HG03439 (cell line): ENCODE measurements at regions not wholly inside any gene's neighbourhood (a gene's known extent, or its start where the extent isn't known, plus 50 kb on each side); places are given as distances from the start of the nearest gene placed in this dataset.
"Not testable (repeated sequence)": the region's sequence is repeated elsewhere in the genome, so short reads cannot be mapped to it uniquely, and the experiment has no call there.

ENCODE experiments used
- ATAC-seq: cut with Tn5 transposase; IDR thresholded peaks from one replicate; pipeline ENCODE4 v1.9.1; 2021; ENCODE audit warnings: mild to moderate bottlenecking, moderate library complexity; ENCODE audit not compliant: unreplicated experiment

GRCh38 chr6:51120016-51120415 lies 301.3 kb downstream of the TFAP2B start:
- ATAC-seq: no peak

GRCh38 chr6:51121380-51121976 lies 302.8 kb downstream of the TFAP2B start:
- not testable (repeated sequence) for ATAC-seq

GRCh38 chr6:51129043-51129442 lies 310.4 kb downstream of the TFAP2B start:
- no peak for ATAC-seq

- no peak for ATAC-seq
These were observed 319.1 kb downstream of the TFAP2B start for GRCh38 chr6:51137777-51138176.

DNA sequence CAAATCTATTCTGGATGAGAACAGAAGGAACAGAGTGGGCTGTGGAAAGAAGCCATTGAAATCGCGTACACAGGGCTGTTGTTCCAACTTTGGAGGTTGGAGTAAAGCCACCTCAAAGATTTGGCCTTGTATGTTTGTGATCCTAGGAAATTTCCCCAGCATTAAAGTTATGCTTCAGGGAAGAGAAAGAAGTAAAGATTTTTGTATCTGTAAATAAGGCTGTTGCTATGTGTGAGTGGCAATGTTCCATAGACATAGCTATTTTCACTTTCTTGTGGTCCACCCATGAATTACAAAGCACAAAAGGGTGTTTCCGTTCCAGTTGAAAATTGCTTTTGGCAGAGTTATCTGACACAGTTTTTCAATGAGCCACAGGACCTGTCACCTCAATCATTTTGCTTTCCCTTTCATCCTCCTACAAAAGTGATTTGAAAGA lies 321.3 kb downstream of the TFAP2B start:
- no peak for ATAC-seq

DNA sequence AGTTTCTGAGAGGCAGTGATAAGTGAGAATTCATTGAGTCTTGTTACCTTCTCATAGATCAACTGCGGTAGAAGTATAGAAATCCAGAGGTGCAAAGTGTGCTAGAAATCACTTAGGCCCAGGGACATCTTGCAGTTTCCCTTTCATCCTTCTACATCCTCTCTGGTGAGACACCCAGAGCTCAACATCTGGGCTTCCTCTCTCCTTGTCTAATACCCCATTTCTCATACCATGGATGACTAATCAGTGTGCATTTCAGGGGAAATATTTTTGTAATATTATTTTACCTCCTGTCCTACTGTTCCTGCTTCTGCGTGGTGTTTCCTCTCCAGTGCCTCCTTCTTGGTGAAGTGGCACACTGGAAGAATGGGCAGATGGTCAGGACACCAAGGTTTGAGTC lies 322.4 kb downstream of the TFAP2B start:
- ATAC-seq: no peak

DNA sequence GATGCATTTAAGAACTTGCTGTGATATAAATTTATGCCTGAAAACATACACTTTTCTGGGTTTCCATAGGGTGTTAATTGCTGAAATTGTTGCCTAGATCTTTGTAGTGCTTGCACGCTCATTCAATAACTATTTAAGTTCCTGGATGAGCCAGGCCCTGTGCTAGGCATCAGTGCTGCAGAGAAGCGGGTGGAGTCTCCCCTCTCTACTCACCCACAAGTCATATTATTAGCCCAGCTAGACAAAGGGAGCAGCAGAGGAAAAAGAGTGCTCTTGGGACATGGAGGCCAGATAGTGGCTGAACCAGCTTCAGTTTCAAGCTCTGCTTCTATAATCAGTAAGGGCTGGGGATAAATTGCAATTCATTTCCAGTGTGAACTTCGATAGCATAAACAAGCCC lies 329.1 kb downstream of the TFAP2B start:
- ATAC-seq: no peak

GRCh38 chr6:51152594-51152993 lies 333.9 kb downstream of the TFAP2B start:
- no peak for ATAC-seq

DNA sequence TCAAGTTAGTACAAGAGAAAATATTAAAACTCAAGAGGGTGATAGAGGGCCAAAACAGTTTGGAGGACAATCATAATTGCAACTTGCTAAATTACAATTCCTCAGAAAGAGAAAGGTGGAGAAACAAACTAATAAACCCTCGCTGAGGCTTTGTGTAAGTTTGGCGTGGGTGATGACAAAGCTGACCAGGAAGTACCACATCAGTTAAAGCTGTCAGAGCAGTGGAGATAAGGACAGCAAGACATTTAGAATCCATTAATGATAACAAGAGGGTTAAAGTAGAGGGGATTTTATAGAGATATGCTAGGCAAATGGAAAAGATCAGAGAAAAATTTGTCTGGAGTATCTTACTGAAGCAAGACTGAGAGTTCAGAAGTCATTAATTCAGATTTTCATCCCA lies 334.4 kb downstream of the TFAP2B start:
- no peak for ATAC-seq

- ATAC-seq: not testable (repeated sequence)
These were observed 336.3 kb downstream of the TFAP2B start for GRCh38 chr6:51154925-51155324.

- not testable (repeated sequence) for ATAC-seq
These were observed 340.6 kb downstream of the TFAP2B start for GRCh38 chr6:51159260-51159659.

DNA sequence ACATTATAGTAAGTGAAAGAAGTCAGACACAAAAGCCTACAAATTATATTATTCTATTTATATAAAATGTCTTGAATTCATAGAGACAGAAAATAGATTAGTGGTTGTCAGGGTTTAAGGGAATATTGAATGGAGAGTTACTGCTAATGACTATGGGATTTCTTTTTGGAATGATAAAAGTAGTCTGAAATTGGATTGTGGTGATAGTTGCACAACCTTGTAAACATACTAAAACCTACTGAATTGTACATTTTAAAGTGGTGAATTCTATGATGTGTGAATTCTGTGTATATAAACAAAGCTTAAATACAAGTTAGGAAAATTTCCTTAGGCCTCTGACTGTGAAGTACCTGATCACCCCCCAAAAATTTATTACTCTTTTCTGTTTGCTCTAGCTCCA lies 343.1 kb downstream of the TFAP2B start:
- ATAC-seq: no peak

DNA sequence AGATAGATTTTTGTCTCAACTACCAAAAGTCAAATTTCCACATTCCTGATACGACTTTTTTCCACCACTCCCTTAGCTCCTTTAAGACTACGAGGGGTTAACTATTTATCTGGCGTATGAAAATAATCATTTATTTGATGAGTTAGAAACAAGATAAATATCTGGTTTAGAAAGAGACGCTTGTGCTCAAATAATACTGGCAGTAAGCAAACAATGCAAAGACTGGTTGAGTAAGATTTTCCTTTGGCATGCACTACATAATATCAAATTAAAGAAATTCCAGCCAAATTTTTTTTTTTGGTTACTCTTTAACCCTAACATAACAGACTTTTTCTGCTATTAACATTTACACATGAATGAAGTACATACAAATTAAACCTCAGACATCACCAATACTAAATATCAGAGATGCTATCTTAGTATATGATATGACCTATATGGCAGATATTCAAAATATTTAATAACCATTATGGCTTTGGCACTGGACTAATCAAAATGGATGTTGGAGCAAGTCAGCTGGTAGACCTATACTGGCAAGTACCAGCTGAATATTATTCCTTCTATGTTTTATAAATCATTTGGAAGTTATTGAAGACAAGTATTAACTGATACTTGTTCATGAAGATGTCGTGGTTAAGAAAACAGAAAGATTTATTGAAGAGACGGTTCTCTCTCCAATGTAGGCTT lies 345.3 kb downstream of the TFAP2B start:
- no peak for ATAC-seq

DNA sequence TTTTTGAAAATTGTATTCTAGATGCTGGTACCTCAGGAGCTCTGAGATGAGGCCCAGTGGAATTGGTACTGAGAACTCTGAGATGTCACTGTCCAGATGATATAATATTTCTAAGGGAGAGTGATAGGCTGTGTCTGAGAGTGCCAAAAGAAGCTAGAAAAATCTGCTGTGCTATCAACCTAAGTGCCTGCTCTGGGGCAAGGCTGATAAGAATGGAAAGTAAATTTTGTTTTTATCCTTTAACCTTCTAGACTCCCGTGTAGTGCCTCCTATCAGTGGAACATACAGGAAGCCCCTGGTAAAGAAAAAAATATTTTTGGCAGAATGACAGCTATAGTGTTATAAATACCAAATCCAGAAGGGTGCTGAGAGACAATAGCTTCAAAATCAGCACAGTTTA lies 348.2 kb downstream of the TFAP2B start:
- no peak for ATAC-seq

DNA sequence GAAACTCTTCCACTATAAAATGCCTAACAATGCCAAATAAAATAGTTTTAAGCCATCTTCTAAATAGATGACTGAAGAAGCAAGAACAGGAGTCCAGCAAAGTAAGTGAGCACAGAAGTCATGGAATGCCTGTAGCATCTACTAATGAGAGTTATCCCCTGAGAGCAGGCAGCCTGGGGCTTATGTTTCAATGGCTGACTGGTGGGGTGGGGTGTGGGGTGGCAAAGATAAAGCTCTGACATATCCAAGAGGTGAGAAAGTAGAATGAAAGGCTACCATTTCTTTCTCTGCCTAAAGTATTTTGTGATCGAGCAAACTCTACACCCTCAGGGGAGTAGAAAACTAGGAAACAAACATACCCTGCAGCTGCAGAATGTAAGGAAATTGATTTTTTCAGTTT lies 348.8 kb downstream of the TFAP2B start:
- ATAC-seq: no peak

- no peak for ATAC-seq
These were observed 364.2 kb downstream of the TFAP2B start for GRCh38 chr6:51182827-51183226.

GRCh38 chr6:51184046-51184445 lies 365.4 kb downstream of the TFAP2B start:
- ATAC-seq: no peak

DNA sequence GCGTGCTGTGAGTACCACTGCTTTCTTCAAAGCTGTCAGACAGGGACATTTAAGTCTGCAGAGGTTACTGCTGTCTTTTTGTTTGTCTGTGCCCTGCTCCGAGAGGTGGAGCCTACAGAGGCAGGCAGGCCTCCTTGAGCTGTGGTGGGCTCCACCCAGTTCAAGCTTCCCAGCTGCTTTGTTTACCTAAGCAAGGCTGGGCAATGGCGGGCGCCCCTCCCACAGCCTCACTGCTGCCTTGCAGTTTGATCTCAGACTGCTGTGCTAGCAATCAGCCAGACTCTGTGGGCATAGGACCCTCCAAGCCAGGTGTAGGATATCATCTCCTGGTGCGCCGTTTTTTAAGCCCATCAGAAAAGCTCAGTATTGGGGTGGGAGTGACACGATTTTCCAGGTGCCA lies 374.5 kb downstream of the TFAP2B start:
- ATAC-seq: not testable (repeated sequence)

- ATAC-seq: no peak
These were observed 380.5 kb downstream of the TFAP2B start for GRCh38 chr6:51199105-51199552.

DNA sequence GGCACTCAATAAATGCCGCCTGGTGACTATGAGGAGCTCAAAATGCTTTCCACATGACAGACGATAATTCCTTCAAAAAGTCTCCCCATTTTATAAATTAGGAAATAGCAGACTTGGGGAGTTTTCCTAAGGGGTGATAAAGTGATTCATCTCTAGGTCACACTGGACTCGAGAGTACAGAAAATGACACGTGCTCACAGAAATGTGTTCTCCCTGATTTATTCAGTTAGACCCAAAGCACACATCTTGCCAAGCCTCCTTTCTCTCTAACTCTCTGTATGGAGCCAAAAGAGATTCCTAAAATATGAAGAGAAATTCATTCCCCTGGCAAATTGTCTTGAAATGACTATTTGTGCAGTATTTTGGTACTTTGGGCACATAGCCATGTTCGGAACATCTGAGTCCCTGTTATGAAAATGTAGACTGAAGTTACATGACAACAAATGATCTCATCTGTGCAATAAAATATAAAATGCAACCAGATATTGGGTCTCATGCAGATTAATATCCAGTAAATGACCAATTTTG lies 381.1 kb downstream of the TFAP2B start:
- no peak for ATAC-seq

DNA sequence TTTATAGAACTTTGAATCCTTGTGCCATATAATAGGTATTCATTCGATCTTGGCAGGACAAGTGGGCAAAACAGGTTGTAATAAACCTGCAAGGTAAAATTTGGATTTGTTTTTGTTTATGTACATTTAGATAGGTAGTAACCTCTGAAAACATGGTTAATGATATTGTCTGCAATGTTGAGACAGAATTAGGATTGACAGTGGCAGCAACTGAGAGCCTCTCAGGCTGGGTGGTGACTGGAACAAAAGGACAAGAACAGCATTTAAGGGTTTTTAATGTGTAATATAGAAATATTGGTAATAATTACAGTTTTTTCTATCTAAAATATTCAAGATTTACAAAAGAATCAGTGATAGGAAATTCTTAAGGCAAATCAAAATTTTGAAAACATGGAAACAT lies 382.0 kb downstream of the TFAP2B start:
- no peak for ATAC-seq

- not testable (repeated sequence) for ATAC-seq
These were observed 384.0 kb downstream of the TFAP2B start for GRCh38 chr6:51202653-51203052.
